Prostate gland (tissue), 2 donors: ENCODE measurements at regions not wholly inside any gene's neighbourhood (a gene's known extent, or its start where the extent isn't known, plus 50 kb on each side); places are given as distances from the start of the nearest gene placed in this dataset.

Source experiments
- DNase-seq: peaks from one replicate; pipeline ENCODE4 v3.0.0-alpha.2; 2019; ENCODE audit warnings: low spot score
- H3K27ac ChIP-seq, 2 donors: fragments of 200-600 bp; sonication (generic); 2 replicates each; pipeline ENCODE4 v1.5.1; 2017 to 2019
- H3K27me3 ChIP-seq: fragments of 200-600 bp; sonication (generic); replicated peaks from 2 replicates; pipeline ENCODE4 v1.5.1; 2019; ENCODE audit not compliant: insufficient read depth
- H3K36me3 ChIP-seq, 2 donors: fragments of 200-600 bp; sonication (generic); 1 replicate in 1 of 2; 2 replicates in 1 of 2; pipeline versions ENCODE4 v1.5.1 to v1.8.1; 2017 to 2019
- H3K4me1 ChIP-seq: fragments of 200-600 bp; sonication (generic); replicated peaks from 2 replicates; pipeline ENCODE4 v1.5.1; 2019
- H3K4me3 ChIP-seq, 2 donors: fragments of 200-600 bp; sonication (generic); 2 replicates each; pipeline ENCODE4 v1.5.1; 2017 to 2019
- H3K9me3 ChIP-seq: fragments of 200-600 bp; sonication (generic); 2 replicates; pipeline ENCODE4 v1.5.1; 2017
- CTCF ChIP-seq, 4 experiments: fragments of 200-600 bp in 2 of 4; fragments of 450-650 bp in 2 of 4; sonication (generic) in 2 of 4; IDR thresholded peaks; 1 replicate in 3 of 4; 2 replicates in 1 of 4; pipeline ENCODE4 v1.5.1; 2016 to 2019; ENCODE audit warnings: antibody characterized with exemption in 4 of 4, mild to moderate bottlenecking in 2 of 4, moderate library complexity in 2 of 4
- POLR2A ChIP-seq: fragments of 450-650 bp; IDR thresholded peaks from one replicate; pipeline ENCODE4 v1.6.1; 2016; ENCODE audit warnings: antibody characterized with exemption, mild to moderate bottlenecking
- POLR2AphosphoS5 ChIP-seq: sonication (generic); formaldehyde crosslinking; IDR thresholded peaks from one replicate; pipeline ENCODE4 v1.6.1; 2017; ENCODE audit warnings: antibody characterized with exemption
- WGBS: methylation state at CpG from one replicate; pipeline ENCODE4 v1.1.5; 2018; 5-methylcytosine and 5-hydroxymethylcytosine counted together
- intact Hi-C: fragments of 100-400 bp; cut with DNase I; formaldehyde crosslinking; loops from one replicate; pipeline ENCODE4 v1.14.2; 2022

DNA sequence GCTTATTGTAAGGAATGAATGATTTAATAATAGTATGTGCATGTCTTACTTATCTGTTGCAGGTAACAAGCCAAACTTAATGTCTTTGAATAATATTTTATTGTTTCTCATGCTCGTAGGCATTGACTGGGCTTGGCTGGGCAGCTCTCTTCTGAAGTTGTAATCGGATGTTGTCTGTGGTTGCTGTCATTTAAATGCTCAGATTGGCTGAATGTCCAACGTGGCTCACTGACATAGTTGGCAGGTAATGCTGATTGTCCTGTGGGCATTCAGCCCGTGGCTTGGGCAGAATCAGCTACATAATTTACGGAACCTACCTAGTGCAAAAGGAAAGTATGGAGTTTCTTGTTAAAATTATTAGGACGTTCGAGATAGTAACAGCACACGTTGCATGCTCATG, 297.4 kb upstream of the GBE1 start:
- no peaks in the 10 kb centered on the region for H3K36me3 ChIP-seq
- no peak overlapping the region for H3K27ac ChIP-seq
- no peaks in the 10 kb centered on the region for H3K27me3 ChIP-seq
- WGBS: 64% methylated on average over 8 of the region's 8 CpGs
- TF ChIP-seq POLR2AphosphoS5: no peak
- no peaks in the 10 kb centered on the region for H3K9me3 ChIP-seq
- DNase-seq: peak; percentile 7
- intact Hi-C loops: no loop called here
- no peaks in the 10 kb centered on the region for H3K4me1 ChIP-seq
- no peak overlapping the region for H3K4me3 ChIP-seq

- intact Hi-C loops: no loop called here
- TF ChIP-seq CTCF (IDR thresholded peaks at IDR 0.05) (no peak), POLR2AphosphoS5 (peak; percentile 16), POLR2A (no peak)
- DNase-seq: peak; percentile 30
Measured at GRCh38 chr3:82055792-82056191, 294.3 kb upstream of the GBE1 start.

DNA sequence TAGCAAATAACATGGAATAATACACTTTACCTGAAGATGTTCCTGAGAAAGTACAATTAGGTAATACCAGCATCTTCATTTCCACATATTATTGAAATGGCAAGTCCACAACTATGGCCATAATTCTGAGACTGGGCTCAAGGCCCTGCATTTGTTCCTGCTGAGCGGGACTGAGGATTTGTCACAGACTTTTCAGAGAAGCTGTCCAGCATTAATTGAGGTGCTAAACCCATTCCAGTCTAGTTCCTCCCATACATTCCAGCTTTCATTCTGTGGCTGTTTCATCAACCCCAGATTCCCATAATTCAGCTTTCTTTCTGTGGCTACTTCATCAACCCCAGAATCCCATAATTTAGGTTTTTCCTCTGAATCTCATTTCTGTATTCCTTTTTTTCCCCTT, 293.4 kb upstream of the GBE1 start:
- Histone ChIP-seq H3K27me3 (no peaks in the 10 kb centered on the region), H3K4me1 (no peaks in the 10 kb centered on the region), H3K4me3 (no peak overlapping the region), H3K36me3 (no peaks in the 10 kb centered on the region), H3K9me3 (no peaks in the 10 kb centered on the region), H3K27ac (no peak overlapping the region)
- intact Hi-C loops: no loop called here
- 87% methylated on average over 1 of the region's 1 CpG for WGBS
- TF ChIP-seq CTCF (IDR thresholded peaks at IDR 0.05): no peak
- TF ChIP-seq POLR2AphosphoS5: no peak
- TF ChIP-seq POLR2A: no peak
- no peak for DNase-seq

More at GRCh38 chr3:82055792-82056191, 294.3 kb upstream of the GBE1 start:
- Histone ChIP-seq H3K27me3 (no peaks in the 10 kb centered on the region), H3K4me1 (no peaks in the 10 kb centered on the region), H3K9me3 (no peaks in the 10 kb centered on the region), H3K27ac (no peak overlapping the region), H3K4me3 (no peak overlapping the region), H3K36me3 (no peaks in the 10 kb centered on the region)
- WGBS: 25% methylated on average over 3 of the region's 3 CpGs

- DNase-seq: no peak
- WGBS: 96% methylated on average over 1 of the region's 1 CpG
- Histone ChIP-seq H3K4me1 (no peaks in the 10 kb centered on the region), H3K27me3 (no peaks in the 10 kb centered on the region), H3K36me3 (no peaks in the 10 kb centered on the region), H3K4me3 (no peak overlapping the region), H3K9me3 (no peaks in the 10 kb centered on the region), H3K27ac (no peak overlapping the region)
- intact Hi-C loops: no loop called here
- TF ChIP-seq POLR2A: no peak
- TF ChIP-seq POLR2AphosphoS5: no peak
- no peak for TF ChIP-seq CTCF (IDR thresholded peaks at IDR 0.05)
Measured at GRCh38 chr3:82053236-82053635, 291.8 kb upstream of the GBE1 start.

- Histone ChIP-seq H3K27me3 (no peaks in the 10 kb centered on the region), H3K27ac (no peak overlapping the region), H3K9me3 (no peaks in the 10 kb centered on the region), H3K4me1 (no peaks in the 10 kb centered on the region), H3K4me3 (no peak overlapping the region), H3K36me3 (no peaks in the 10 kb centered on the region)
- intact Hi-C loops: no loop called here
- TF ChIP-seq POLR2A (no peak), CTCF (IDR thresholded peaks at IDR 0.05) (no peak), POLR2AphosphoS5 (no peak)
- 100% methylated on average over 1 of the region's 1 CpG for WGBS
- no peak for DNase-seq
Measured at GRCh38 chr3:82050382-82050781, 288.9 kb upstream of the GBE1 start.
